MCF 10A (cell line): ENCODE measurements at regions not wholly inside any gene's neighbourhood (a gene's known extent, or its start where the extent isn't known, plus 50 kb on each side); places are given as distances from the start of the nearest gene placed in this dataset.

Source experiments
- BruUV-seq: library from RNA; stranded (reverse); fragments of 400-500 nt; replicated peaks from 2 replicates; lab custom pipeline; 2021; lab: Mats Ljungman, UMichigan
- CTCF ChIA-PET: fragments of 300-600 bp; sonication (Branson Sonifier 250); formaldehyde crosslinking; extraction: SDS; loops from one replicate; lab custom pipeline; 2021; ENCODE audit warnings: antibody characterized with exemption, inconsistent platforms; lab: Yijun Ruan, JAX
- POLR2A ChIA-PET: fragments of 300-600, 350-650 bp; sonication (Branson Sonifier 250); formaldehyde crosslinking; extraction: SDS; loops from one replicate; lab custom pipeline; 2020; ENCODE audit warnings: antibody characterized with exemption, inconsistent platforms; lab: Yijun Ruan, JAX
- DNase-seq: peaks from one replicate; pipeline ENCODE4 v3.0.0-alpha.2; 2018; ENCODE audit not compliant: unreplicated experiment
- H3K27ac Mint-ChIP-seq: one replicate; pipeline ENCODE4 v1.8.0; 2022; ENCODE audit warnings: mild to moderate bottlenecking, low read depth, mixed read lengths; ENCODE audit not compliant: unreplicated experiment
- H3K27me3 Mint-ChIP-seq: one replicate; pipeline ENCODE4 v1.8.0; 2022; ENCODE audit warnings: mixed read lengths; ENCODE audit not compliant: insufficient read depth, unreplicated experiment
- H3K36me3 Mint-ChIP-seq: one replicate; pipeline ENCODE4 v1.8.0; 2022; ENCODE audit warnings: mild to moderate bottlenecking, moderate library complexity, mixed read lengths; ENCODE audit not compliant: insufficient read depth, unreplicated experiment
- H3K4me1 Mint-ChIP-seq: one replicate; pipeline ENCODE4 v1.8.0; 2022; ENCODE audit warnings: mixed read lengths; ENCODE audit not compliant: insufficient read depth, unreplicated experiment
- H3K4me3 Mint-ChIP-seq: one replicate; pipeline ENCODE4 v1.8.0; 2022; ENCODE audit warnings: mild to moderate bottlenecking, moderate library complexity, mixed read lengths; ENCODE audit not compliant: unreplicated experiment
- H3K9me3 Mint-ChIP-seq: one replicate; pipeline ENCODE4 v1.8.0; 2022; ENCODE audit warnings: mixed read lengths; ENCODE audit not compliant: unreplicated experiment
- CTCF ChIP-seq: fragments of 200-600 bp; IDR thresholded peaks from one replicate; pipeline ENCODE4 v1.8.0; 2022; ENCODE audit warnings: antibody characterized with exemption, mild to moderate bottlenecking; ENCODE audit not compliant: unreplicated experiment
- intact Hi-C: fragments of 100-400 bp; cut with micrococcal nuclease; formaldehyde crosslinking; loops from 2 replicates; pipeline ENCODE4 v1.14.1; 2022

DNA sequence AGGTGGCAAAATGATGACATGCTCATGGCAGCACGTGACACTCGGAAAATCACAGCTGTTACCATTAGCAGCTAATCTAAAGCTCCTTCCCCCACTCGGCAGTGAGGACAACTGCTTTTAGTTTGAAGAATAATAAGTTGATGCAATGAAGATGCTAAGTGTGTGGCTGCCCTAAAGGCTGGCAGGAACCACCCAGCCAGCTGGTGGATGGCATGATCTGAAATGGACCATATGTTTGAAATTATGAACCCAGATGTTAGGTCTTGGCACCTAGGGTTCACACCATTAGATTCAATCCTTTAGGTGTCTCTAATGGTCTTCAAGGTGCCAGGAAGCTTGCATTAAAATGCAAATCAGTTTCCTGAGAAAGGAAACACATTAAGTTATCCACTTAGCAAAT is 230.1 kb downstream of the WDR11 start:
- no peak for TF ChIP-seq CTCF
- POLR2A ChIA-PET: no interaction called here

GRCh38 chr10:121082984-121083383 is 231.8 kb downstream of the WDR11 start:
- H3K4me3 Mint-ChIP-seq: no peak overlapping the region
- H3K27me3 Mint-ChIP-seq: no peaks in the 10 kb centered on the region
- H3K9me3 Mint-ChIP-seq: no peaks in the 10 kb centered on the region
- BruUV-seq: no TSS peak
- no peaks in the 10 kb centered on the region for H3K36me3 Mint-ChIP-seq
- H3K27ac Mint-ChIP-seq: no peak overlapping the region
- ChIA-PET POLR2A (no interaction called here), CTCF (interaction anchor here (0.6 to 1.7 kb wide), 4 partner anchors 9 to 140 kb away, joined by 3 to 9 read pairs (median 4); no protein-coding TSS in a partner anchor)
- no peak for TF ChIP-seq CTCF
- DNase-seq: no peak
- peaks cover 20% of the 10 kb centered on the region for H3K4me1 Mint-ChIP-seq
- intact Hi-C loops: no loop called here

More for the DNA sequence above, 230.1 kb downstream of the WDR11 start:
- Mint-ChIP-seq H3K36me3 (no peaks in the 10 kb centered on the region), H3K9me3 (no peaks in the 10 kb centered on the region), H3K27ac (no peak overlapping the region), H3K4me3 (no peak overlapping the region), H3K27me3 (no peaks in the 10 kb centered on the region), H3K4me1 (peaks cover 31% of the 10 kb centered on the region)
- intact Hi-C loops: no loop called here
- no TSS peak for BruUV-seq
- CTCF ChIA-PET: interaction anchor here (0.7 kb wide), 1 partner anchor 132 kb away, joined by 3 read pairs; no protein-coding TSS in a partner anchor
- no peak for DNase-seq

GRCh38 chr10:121084016-121084674 is 233.0 kb downstream of the WDR11 start:
- H3K36me3 Mint-ChIP-seq: no peaks in the 10 kb centered on the region
- no TSS peak for BruUV-seq
- no peaks in the 10 kb centered on the region for H3K27me3 Mint-ChIP-seq
- CTCF ChIA-PET: interaction anchor here (0.6 to 1.7 kb wide), 3 partner anchors 136 to 525 kb away, joined by 3 to 4 read pairs (median 3); no protein-coding TSS in a partner anchor
- intact Hi-C loops: no loop called here
- POLR2A ChIA-PET: no interaction called here
- H3K27ac Mint-ChIP-seq: no peak overlapping the region
- no peak for DNase-seq
- H3K9me3 Mint-ChIP-seq: no peaks in the 10 kb centered on the region
- peaks cover 8% of the 10 kb centered on the region for H3K4me1 Mint-ChIP-seq
- TF ChIP-seq CTCF: no peak
- no peak overlapping the region for H3K4me3 Mint-ChIP-seq

DNA sequence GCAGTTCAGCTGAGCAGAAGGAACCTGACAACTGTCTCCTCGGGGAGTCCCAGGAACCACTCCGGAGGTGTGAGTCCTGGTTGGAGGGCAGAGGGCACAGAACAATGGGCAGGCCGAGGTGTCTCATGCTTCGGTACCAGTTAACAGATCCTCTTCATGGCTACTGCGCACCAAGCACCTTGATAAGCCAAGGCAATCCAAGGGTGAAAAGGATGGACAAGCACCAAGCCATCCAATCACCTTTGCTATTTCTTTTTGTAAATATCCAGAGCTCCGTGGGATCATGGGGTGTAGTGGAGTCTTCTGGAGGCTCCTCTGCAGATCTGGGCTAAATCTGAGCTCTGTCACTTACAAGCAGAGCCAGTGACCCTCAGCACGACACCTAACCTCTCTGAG is 233.5 kb downstream of the WDR11 start:
- POLR2A ChIA-PET: no interaction called here
- no peak for TF ChIP-seq CTCF
- intact Hi-C loops: loop anchor here (5.0 kb wide), 1 partner anchor 513 kb away; the partner anchor contains the start of gene FGFR2
- no peak for DNase-seq
- Mint-ChIP-seq H3K27ac (no peak overlapping the region), H3K36me3 (no peaks in the 10 kb centered on the region), H3K27me3 (no peaks in the 10 kb centered on the region), H3K4me1 (peaks cover 6% of the 10 kb centered on the region), H3K4me3 (no peak overlapping the region), H3K9me3 (no peaks in the 10 kb centered on the region)
- no TSS peak for BruUV-seq
- CTCF ChIA-PET: interaction anchor here (0.6 to 1.4 kb wide), 2 partner anchors 153 to 525 kb away, joined by 3 read pairs; no protein-coding TSS in a partner anchor
